GM23248 (cell line): ENCODE measurements at regions not wholly inside any gene's neighbourhood (a gene's known extent, or its start where the extent isn't known, plus 50 kb on each side); places are given as distances from the start of the nearest gene placed in this dataset.

Experiments used
- EZH2 ChIP-seq: fragments of 200-600 bp; sonication (generic); IDR thresholded peaks from 2 replicates; pipeline ENCODE4 v1.6.1; 2018; ENCODE audit warnings: antibody characterized with exemption, mild to moderate bottlenecking; ENCODE audit not compliant: insufficient read depth, poor library complexity, severe bottlenecking
- EZH2phosphoT487 ChIP-seq: fragments of 200-600 bp; sonication (generic); IDR thresholded peaks from 2 replicates; pipeline ENCODE4 v1.6.1; 2018; ENCODE audit warnings: antibody characterized with exemption, moderate library complexity, mild to moderate bottlenecking, low read depth; ENCODE audit not compliant: insufficient read depth

DNA sequence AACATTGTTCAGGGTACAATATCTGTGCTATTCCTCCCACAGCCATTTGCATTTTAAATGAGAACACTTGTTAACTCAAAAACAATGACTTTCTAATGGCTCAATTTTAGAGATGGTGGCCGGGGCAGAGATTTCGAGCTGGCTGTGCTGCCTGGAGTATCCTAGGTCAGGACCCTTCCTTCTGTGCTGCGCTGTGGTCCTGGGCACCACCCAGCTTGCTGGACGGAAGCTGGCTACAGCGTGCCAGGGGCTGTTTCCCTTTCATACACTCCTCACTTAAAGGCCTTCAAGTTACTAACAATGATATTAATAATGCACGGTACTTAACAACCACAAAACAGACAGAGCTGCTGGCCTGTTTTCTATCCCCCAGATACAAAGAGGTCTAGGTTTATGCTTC lies 194.4 kb upstream of the CST7 start:
- no peak for TF ChIP-seq EZH2phosphoT487
- no peak for TF ChIP-seq EZH2
